Prostate gland (tissue), 2 donors: ENCODE measurements at regions not wholly inside any gene's neighbourhood (a gene's known extent, or its start where the extent isn't known, plus 50 kb on each side); places are given as distances from the start of the nearest gene placed in this dataset.

Experiments used
- DNase-seq: peaks from one replicate; pipeline ENCODE4 v3.0.0-alpha.2; 2019; ENCODE audit warnings: low spot score
- H3K27ac ChIP-seq, 2 donors: fragments of 200-600 bp; sonication (generic); 2 replicates each; pipeline ENCODE4 v1.5.1; 2017 to 2019
- H3K27me3 ChIP-seq: fragments of 200-600 bp; sonication (generic); replicated peaks from 2 replicates; pipeline ENCODE4 v1.5.1; 2019; ENCODE audit not compliant: insufficient read depth
- H3K36me3 ChIP-seq, 2 donors: fragments of 200-600 bp; sonication (generic); 1 replicate in 1 of 2; 2 replicates in 1 of 2; pipeline versions ENCODE4 v1.5.1 to v1.8.1; 2017 to 2019
- H3K4me1 ChIP-seq: fragments of 200-600 bp; sonication (generic); replicated peaks from 2 replicates; pipeline ENCODE4 v1.5.1; 2019
- H3K4me3 ChIP-seq, 2 donors: fragments of 200-600 bp; sonication (generic); 2 replicates each; pipeline ENCODE4 v1.5.1; 2017 to 2019
- H3K9me3 ChIP-seq: fragments of 200-600 bp; sonication (generic); 2 replicates; pipeline ENCODE4 v1.5.1; 2017
- POLR2A ChIP-seq: fragments of 450-650 bp; IDR thresholded peaks from one replicate; pipeline ENCODE4 v1.6.1; 2016; ENCODE audit warnings: antibody characterized with exemption, mild to moderate bottlenecking
- POLR2AphosphoS5 ChIP-seq: sonication (generic); formaldehyde crosslinking; IDR thresholded peaks from one replicate; pipeline ENCODE4 v1.6.1; 2017; ENCODE audit warnings: antibody characterized with exemption
- WGBS: methylation state at CpG from one replicate; pipeline ENCODE4 v1.1.5; 2018; 5-methylcytosine and 5-hydroxymethylcytosine counted together
- intact Hi-C: fragments of 100-400 bp; cut with DNase I; formaldehyde crosslinking; loops from one replicate; pipeline ENCODE4 v1.14.2; 2022
- TF ChIP-seq, protein P1 (sequence below), 4 experiments: fragments of 200-600 bp in 2 of 4; fragments of 450-650 bp in 2 of 4; sonication (generic) in 2 of 4; IDR thresholded peaks; 1 replicate in 3 of 4; 2 replicates in 1 of 4; pipeline ENCODE4 v1.5.1; 2016 to 2019; ENCODE audit warnings: antibody characterized with exemption in 4 of 4, mild to moderate bottlenecking in 2 of 4, moderate library complexity in 2 of 4

DNA sequence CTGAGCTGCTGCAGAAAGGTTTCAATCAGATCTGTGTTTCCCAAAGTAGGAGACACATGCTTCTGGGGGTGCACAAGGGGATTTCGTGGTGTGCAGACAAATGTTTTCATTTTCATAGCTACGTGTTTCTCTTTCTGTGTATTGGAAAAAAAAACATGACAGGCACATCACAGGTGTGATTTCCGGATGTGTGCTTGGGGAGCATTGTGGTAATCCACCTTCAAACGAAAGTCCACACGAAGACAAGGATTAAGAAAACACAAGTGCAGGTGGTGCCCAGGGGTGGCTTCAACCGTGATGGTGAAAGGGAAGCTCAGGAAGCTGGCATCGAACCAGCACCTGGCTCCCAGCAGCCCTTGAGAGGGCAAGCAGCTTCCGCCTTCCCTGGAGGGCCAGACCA is 164.6 kb upstream of the LINGO1 start:
- DNase-seq: no peak
- Histone ChIP-seq H3K36me3 (no peaks in the 10 kb centered on the region), H3K27ac (no peak overlapping the region), H3K9me3 (no peaks in the 10 kb centered on the region), H3K27me3 (no peaks in the 10 kb centered on the region), H3K4me3 (no peak overlapping the region), H3K4me1 (no peaks in the 10 kb centered on the region)
- intact Hi-C loops: no loop called here
- TF ChIP-seq POLR2A (no peak), POLR2AphosphoS5 (no peak)
- TF ChIP-seq, protein P1, sequence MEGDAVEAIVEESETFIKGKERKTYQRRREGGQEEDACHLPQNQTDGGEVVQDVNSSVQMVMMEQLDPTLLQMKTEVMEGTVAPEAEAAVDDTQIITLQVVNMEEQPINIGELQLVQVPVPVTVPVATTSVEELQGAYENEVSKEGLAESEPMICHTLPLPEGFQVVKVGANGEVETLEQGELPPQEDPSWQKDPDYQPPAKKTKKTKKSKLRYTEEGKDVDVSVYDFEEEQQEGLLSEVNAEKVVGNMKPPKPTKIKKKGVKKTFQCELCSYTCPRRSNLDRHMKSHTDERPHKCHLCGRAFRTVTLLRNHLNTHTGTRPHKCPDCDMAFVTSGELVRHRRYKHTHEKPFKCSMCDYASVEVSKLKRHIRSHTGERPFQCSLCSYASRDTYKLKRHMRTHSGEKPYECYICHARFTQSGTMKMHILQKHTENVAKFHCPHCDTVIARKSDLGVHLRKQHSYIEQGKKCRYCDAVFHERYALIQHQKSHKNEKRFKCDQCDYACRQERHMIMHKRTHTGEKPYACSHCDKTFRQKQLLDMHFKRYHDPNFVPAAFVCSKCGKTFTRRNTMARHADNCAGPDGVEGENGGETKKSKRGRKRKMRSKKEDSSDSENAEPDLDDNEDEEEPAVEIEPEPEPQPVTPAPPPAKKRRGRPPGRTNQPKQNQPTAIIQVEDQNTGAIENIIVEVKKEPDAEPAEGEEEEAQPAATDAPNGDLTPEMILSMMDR (IDR thresholded peaks at IDR 0.05): no peak
- WGBS: 54% methylated on average over 8 of the region's 8 CpGs

DNA sequence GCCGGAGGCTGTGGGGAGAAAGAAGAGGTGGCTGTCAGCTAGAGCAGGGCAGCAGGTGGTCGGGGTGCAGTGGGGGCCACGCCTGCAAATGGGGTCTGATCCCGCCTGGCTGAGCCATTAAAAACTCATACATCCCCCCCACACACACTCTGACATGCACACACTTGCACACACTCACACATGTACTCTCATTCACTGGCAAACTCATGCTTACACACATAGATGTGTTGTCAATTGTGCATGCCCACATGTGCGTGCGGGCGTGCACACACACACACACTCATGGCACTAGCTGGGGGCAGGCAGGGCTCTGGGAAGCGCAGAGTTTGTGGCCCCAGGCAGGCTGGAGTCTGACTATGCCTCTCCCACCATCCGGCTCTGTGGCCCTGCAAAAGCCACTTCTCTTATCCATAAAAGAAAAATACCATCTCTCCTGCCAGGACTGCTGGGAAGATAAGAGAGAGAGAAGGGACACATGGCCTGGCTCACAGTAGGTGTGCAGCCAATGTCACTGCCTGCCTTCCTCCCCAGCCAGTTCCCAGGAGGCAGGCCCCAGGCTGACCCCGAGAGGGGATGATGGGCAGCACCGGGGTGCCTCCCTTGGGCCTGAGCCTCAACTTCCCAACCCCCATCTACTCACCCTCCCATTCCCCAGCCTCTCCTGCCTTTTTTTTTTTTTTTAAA is 163.5 kb upstream of the LINGO1 start:
- intact Hi-C loops: no loop called here
- 82% methylated on average over 11 of the region's 11 CpGs for whole genome bisulfite sequencing
- TF ChIP-seq, protein P1 (IDR thresholded peaks at IDR 0.05): no peak
- TF ChIP-seq POLR2A: no peak
- no peak for TF ChIP-seq POLR2AphosphoS5
- Histone ChIP-seq H3K4me3 (no peak overlapping the region), H3K27ac (no peak overlapping the region), H3K9me3 (no peaks in the 10 kb centered on the region), H3K27me3 (no peaks in the 10 kb centered on the region), H3K36me3 (no peaks in the 10 kb centered on the region), H3K4me1 (no peaks in the 10 kb centered on the region)
- no peak for DNase-seq

DNA sequence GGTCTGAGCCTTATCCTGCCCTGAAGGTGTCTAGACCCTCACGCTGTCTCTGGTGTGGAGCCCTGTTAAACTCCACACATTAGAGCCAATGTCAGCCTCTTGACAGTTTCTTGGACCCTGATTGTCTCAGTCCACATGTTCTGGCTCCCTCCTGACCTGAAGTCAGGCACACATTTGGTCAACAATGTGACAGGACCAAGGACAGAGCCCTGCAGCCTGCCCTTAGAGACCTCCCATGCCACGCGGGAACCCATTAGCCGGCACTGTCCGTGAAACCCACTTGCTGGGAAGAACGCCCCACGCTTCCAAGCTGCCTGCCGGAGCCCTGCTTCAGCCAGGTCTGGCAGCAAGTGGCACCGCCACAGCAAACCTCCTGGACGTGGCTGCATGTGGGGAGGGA is 162.7 kb upstream of the LINGO1 start:
- no peak for DNase-seq
- intact Hi-C loops: no loop called here

DNA sequence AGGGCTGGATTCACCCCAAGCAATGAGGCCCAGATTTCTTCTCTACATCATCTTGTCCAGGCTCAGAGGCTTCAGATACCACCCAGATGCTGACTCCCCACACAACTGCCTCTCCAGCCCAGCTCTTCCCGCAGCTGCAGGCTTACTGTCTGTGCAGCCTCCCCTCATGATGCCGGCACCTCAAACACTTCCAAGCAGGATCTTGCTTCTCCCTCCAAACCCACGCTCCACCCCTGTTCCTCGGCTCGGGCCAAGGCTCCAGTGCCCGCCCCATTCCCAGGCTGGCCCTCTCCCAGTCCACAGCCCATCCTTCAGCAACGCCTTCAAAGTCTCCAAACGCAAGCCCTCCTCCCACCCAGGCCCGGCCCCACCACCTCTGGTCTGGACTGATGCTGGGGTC is 159.2 kb upstream of the LINGO1 start:
- H3K27me3 ChIP-seq: no peaks in the 10 kb centered on the region
- intact Hi-C loops: no loop called here
- no peak for DNase-seq
- 85% methylated on average over 9 of the region's 9 CpGs for WGBS
- H3K36me3 ChIP-seq: no peaks in the 10 kb centered on the region
- no peaks in the 10 kb centered on the region for H3K9me3 ChIP-seq
- H3K4me1 ChIP-seq: no peaks in the 10 kb centered on the region
- TF ChIP-seq, protein P1 (IDR thresholded peaks at IDR 0.05): no peak
- no peak for TF ChIP-seq POLR2AphosphoS5
- no peak for TF ChIP-seq POLR2A
- H3K4me3 ChIP-seq: no peak overlapping the region
- no peak overlapping the region for H3K27ac ChIP-seq

More for the DNA sequence above, 162.7 kb upstream of the LINGO1 start:
- Histone ChIP-seq H3K4me1 (no peaks in the 10 kb centered on the region), H3K36me3 (no peaks in the 10 kb centered on the region), H3K27me3 (no peaks in the 10 kb centered on the region), H3K27ac (no peak overlapping the region), H3K9me3 (no peaks in the 10 kb centered on the region), H3K4me3 (no peak overlapping the region)
- WGBS: 77% methylated on average over 10 of the region's 10 CpGs
- TF ChIP-seq POLR2AphosphoS5 (no peak), POLR2A (no peak)
- TF ChIP-seq, protein P1 (IDR thresholded peaks at IDR 0.05): no peak

DNA sequence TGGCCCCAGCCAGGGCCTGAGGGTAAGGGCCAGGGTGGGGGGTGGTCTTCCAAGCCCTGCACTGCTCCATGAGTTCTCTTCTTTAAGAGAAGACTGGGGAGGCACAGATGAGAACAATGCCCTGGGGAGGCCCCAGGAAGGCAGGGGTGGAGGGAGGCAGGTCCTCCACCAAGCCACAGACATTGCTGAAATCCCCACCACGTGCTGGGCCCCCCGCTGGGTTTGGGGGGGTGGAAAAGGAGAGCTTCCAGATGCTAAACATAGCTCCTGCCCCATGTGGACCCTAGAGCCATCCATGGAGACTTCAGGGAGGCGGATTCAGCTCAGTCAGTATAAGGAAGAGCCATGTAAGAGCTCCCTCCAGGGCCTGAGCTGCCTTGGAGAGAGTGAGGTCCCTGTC is 157.8 kb upstream of the LINGO1 start:
- H3K4me1 ChIP-seq: no peaks in the 10 kb centered on the region
- no peak overlapping the region for H3K4me3 ChIP-seq
- H3K36me3 ChIP-seq: no peaks in the 10 kb centered on the region
- 55% methylated on average over 3 of the region's 3 CpGs for WGBS
- no peaks in the 10 kb centered on the region for H3K27me3 ChIP-seq
- H3K9me3 ChIP-seq: no peaks in the 10 kb centered on the region
- no peak for DNase-seq
- TF ChIP-seq POLR2AphosphoS5: no peak
- TF ChIP-seq, protein P1 (IDR thresholded peaks at IDR 0.05): no peak
- no peak for TF ChIP-seq POLR2A
- intact Hi-C loops: no loop called here
- H3K27ac ChIP-seq: no peak overlapping the region
